ENCODE measurements at regions not wholly inside any gene's neighbourhood (a gene's known extent, or its start where the extent isn't known, plus 50 kb on each side); places are given as distances from the start of the nearest gene placed in this dataset.

GRCh38 chr2:122166820-122167219 is 411.4 kb downstream of the TSN start:
- ChIA-PET POLR2A (ENCODE audit: low non-redundant PET) (no interaction called here), CTCF (interaction anchor here (0.6 kb wide), 1 partner anchor 37 kb away, joined by 4 read pairs; no protein-coding TSS in a partner anchor)
- TF ChIP-seq CTCF (conservative IDR thresholded peaks at IDR 0.05; ENCODE audit: low read depth), result no peak
- DNase-seq (ENCODE audit: low spot score), result no peak
- H3K27ac ChIP-seq, result no peak overlapping the region

- CTCF ChIA-PET, result interaction anchor here (0.6 kb wide), 1 partner anchor 36 kb away, joined by 4 read pairs; no protein-coding TSS in a partner anchor
- no peak for TF ChIP-seq CTCF (conservative IDR thresholded peaks at IDR 0.05; ENCODE audit: low read depth)
- POLR2A ChIA-PET (ENCODE audit: low non-redundant PET), result no interaction called here
- DNase-seq (ENCODE audit: low spot score), result no peak
- H3K27ac ChIP-seq, result no peak overlapping the region
Observed at GRCh38 chr2:122167515-122167914, 412.1 kb downstream of the TSN start.

- TF ChIP-seq CTCF (conservative IDR thresholded peaks at IDR 0.05; ENCODE audit: low read depth), result no peak
- ChIA-PET CTCF (no interaction called here), POLR2A (ENCODE audit: low non-redundant PET) (interaction anchor here (0.6 kb wide), 1 partner anchor 324 kb away, joined by 3 read pairs; no protein-coding TSS in a partner anchor)
- H3K27ac ChIP-seq, result no peak overlapping the region
- DNase-seq (ENCODE audit: low spot score), result no peak
Observed at GRCh38 chr2:122168799-122169198, 413.3 kb downstream of the TSN start.

GRCh38 chr2:122172812-122173211 is 417.4 kb downstream of the TSN start:
- POLR2A ChIA-PET (ENCODE audit: low non-redundant PET), result no interaction called here
- no peak overlapping the region for H3K27ac ChIP-seq
- DNase-seq (ENCODE audit: low spot score), result no peak
- TF ChIP-seq CTCF (conservative IDR thresholded peaks at IDR 0.05; ENCODE audit: low read depth), result no peak
- CTCF ChIA-PET, result no interaction called here

- CTCF ChIA-PET, result no interaction called here
- no peak for TF ChIP-seq CTCF (conservative IDR thresholded peaks at IDR 0.05; ENCODE audit: low read depth)
- POLR2A ChIA-PET (ENCODE audit: low non-redundant PET), result no interaction called here
Observed at GRCh38 chr2:122174061-122174460, 418.6 kb downstream of the TSN start.

GRCh38 chr2:122179492-122180165 is 424.2 kb downstream of the TSN start:
- H3K27ac ChIP-seq, result no peak overlapping the region
- POLR2A ChIA-PET (ENCODE audit: low non-redundant PET), result no interaction called here
- CTCF ChIA-PET, result no interaction called here
- DNase-seq (ENCODE audit: low spot score), result no peak
- TF ChIP-seq CTCF (conservative IDR thresholded peaks at IDR 0.05; ENCODE audit: low read depth), result no peak

More at GRCh38 chr2:122174061-122174460, 418.6 kb downstream of the TSN start:
- H3K27ac ChIP-seq, result no peak overlapping the region
- no peak for DNase-seq (ENCODE audit: low spot score)
